ENCODE measurements at regions not wholly inside any gene's neighbourhood (a gene's known extent, or its start where the extent isn't known, plus 50 kb on each side); places are given as distances from the start of the nearest gene placed in this dataset.

DNA sequence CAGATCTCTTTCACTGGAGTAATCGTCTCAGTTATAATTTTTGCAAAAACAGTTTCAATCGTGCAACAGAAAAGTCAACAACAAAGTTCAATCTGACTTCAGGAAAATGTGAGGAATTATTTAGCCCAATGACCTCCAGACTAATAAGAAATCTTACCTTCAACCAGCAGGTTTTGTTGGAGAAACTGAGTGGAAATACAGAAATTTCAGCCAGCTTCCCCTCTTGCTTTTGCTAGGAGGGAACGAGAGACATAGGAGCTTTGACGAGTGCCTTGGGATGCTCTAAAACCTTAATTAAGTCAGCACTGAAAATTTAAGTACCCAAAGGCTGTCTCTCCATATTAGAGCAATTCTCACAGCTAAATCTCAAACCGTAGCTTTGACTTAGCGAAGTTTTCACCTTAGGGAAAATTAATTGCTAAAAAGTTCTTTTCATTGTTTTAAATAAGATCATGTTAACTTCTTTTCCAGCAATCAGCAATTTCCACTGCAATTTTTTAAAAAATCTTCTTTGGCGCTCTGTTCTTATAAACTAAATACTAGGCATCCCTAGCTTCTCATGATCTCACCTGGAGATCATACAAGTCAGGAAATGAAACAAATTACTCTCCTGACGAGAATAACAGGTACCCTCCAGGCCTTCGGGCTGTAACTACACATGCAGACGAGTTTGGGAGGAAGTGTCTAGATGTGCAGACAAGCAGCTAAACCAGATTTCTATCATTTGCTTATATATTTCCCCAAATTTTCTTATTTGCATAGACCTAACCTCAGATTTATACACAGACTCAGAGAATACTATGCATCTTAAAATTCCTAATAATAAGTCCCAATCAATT is 250.2 kb downstream of the FAM43A start:
- in situ Hi-C loops (cut with HindIII; ENCODE audit: low pct_ligation_motif_present, low sequenced_read_pairs): no loop called here
- no peaks in the 10 kb centered on the region for H3K36me3 ChIP-seq (replicated peaks)
- H3K4me3 ChIP-seq (ENCODE audit: low read depth, low read length): no peak overlapping the region
- no peak for DNase-seq
- no peaks in the 10 kb centered on the region for H3K27me3 ChIP-seq (replicated peaks)
- TF ChIP-seq, protein P1, sequence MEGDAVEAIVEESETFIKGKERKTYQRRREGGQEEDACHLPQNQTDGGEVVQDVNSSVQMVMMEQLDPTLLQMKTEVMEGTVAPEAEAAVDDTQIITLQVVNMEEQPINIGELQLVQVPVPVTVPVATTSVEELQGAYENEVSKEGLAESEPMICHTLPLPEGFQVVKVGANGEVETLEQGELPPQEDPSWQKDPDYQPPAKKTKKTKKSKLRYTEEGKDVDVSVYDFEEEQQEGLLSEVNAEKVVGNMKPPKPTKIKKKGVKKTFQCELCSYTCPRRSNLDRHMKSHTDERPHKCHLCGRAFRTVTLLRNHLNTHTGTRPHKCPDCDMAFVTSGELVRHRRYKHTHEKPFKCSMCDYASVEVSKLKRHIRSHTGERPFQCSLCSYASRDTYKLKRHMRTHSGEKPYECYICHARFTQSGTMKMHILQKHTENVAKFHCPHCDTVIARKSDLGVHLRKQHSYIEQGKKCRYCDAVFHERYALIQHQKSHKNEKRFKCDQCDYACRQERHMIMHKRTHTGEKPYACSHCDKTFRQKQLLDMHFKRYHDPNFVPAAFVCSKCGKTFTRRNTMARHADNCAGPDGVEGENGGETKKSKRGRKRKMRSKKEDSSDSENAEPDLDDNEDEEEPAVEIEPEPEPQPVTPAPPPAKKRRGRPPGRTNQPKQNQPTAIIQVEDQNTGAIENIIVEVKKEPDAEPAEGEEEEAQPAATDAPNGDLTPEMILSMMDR (IDR thresholded peaks at IDR 0.05; ENCODE audit: low read depth, low read length, missing control alignments): no peak
- no peak overlapping the region for H3K27ac ChIP-seq

DNA sequence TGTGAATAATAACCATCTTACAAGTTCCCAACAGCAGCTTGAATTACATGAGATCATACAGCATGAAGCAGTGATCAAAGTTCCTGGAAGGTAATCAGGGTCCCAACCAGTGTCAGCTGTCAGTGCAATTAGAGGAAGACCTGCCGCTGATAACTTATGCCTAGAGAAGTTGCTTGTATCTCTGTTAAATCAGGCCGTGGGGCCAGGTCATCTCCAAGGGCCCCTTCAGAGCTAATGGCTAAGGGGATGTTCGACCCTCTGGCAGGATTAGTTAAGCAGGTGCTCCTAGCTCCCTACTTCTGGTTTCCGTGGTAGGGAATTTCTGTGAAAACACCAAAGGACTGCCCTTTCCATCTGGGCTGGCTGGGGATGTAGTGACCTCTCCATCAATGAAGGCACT is 251.0 kb downstream of the FAM43A start:
- Histone ChIP-seq H3K36me3 (replicated peaks) (no peaks in the 10 kb centered on the region), H3K27me3 (replicated peaks) (no peaks in the 10 kb centered on the region), H3K4me3 (ENCODE audit: low read depth, low read length) (no peak overlapping the region), H3K27ac (no peak overlapping the region)
- DNase-seq: no peak
- TF ChIP-seq, protein P1 (IDR thresholded peaks at IDR 0.05; ENCODE audit: low read depth, low read length, missing control alignments): no peak
- in situ Hi-C loops (cut with HindIII; ENCODE audit: low pct_ligation_motif_present, low sequenced_read_pairs): no loop called here

GRCh38 chr3:194937144-194937543 is 251.5 kb downstream of the FAM43A start:
- TF ChIP-seq, protein P1 (IDR thresholded peaks at IDR 0.05; ENCODE audit: low read depth, low read length, missing control alignments): no peak
- Histone ChIP-seq H3K4me3 (ENCODE audit: low read depth, low read length) (no peak overlapping the region), H3K27me3 (replicated peaks) (no peaks in the 10 kb centered on the region), H3K27ac (no peak overlapping the region), H3K36me3 (replicated peaks) (no peaks in the 10 kb centered on the region)
- in situ Hi-C loops (cut with HindIII; ENCODE audit: low pct_ligation_motif_present, low sequenced_read_pairs): no loop called here
- no peak for DNase-seq

- Histone ChIP-seq H3K4me3 (ENCODE audit: low read depth, low read length) (no peak overlapping the region), H3K36me3 (replicated peaks) (no peaks in the 10 kb centered on the region), H3K27me3 (replicated peaks) (no peaks in the 10 kb centered on the region), H3K27ac (no peak overlapping the region)
- DNase-seq: no peak
- in situ Hi-C loops (cut with HindIII; ENCODE audit: low pct_ligation_motif_present, low sequenced_read_pairs): no loop called here
- TF ChIP-seq, protein P1 (IDR thresholded peaks at IDR 0.05; ENCODE audit: low read depth, low read length, missing control alignments): no peak
Measured at GRCh38 chr3:194937882-194938321, 252.2 kb downstream of the FAM43A start.

GRCh38 chr3:194938845-194939531 is 253.3 kb downstream of the FAM43A start:
- no peak overlapping the region for H3K4me3 ChIP-seq (ENCODE audit: low read depth, low read length)
- DNase-seq: no peak
- H3K36me3 ChIP-seq (replicated peaks): no peaks in the 10 kb centered on the region
- H3K27me3 ChIP-seq (replicated peaks): no peaks in the 10 kb centered on the region
- TF ChIP-seq, protein P1 (IDR thresholded peaks at IDR 0.05; ENCODE audit: low read depth, low read length, missing control alignments): no peak
- no peak overlapping the region for H3K27ac ChIP-seq
- in situ Hi-C loops (cut with HindIII; ENCODE audit: low pct_ligation_motif_present, low sequenced_read_pairs): no loop called here
